MM.1S (cell line): ENCODE measurements at regions not wholly inside any gene's neighbourhood (a gene's known extent, or its start where the extent isn't known, plus 50 kb on each side); places are given as distances from the start of the nearest gene placed in this dataset.

Experiments used
- DNase-seq: peaks from one replicate; pipeline ENCODE4 v3.0.0-alpha.2; 2015
- H2AFZ ChIP-seq: fragments of 300-600 bp; sonication (generic); 2 replicates; pipeline ENCODE4 v1.6.0; 2016; ENCODE audit warnings: antibody characterized with exemption, low read length
- H3F3A ChIP-seq: fragments of 300-600 bp; sonication (generic); 2 replicates; pipeline ENCODE4 v1.6.1; 2016; ENCODE audit warnings: mild to moderate bottlenecking, antibody characterized with exemption, low read length, moderate library complexity, mixed read lengths; ENCODE audit not compliant: insufficient read depth
- H3K27ac ChIP-seq: fragments of 300-600 bp; sonication (generic); 2 replicates; pipeline ENCODE4 v1.5.1; 2016; ENCODE audit warnings: mild to moderate bottlenecking, low read length
- H3K27me3 ChIP-seq: fragments of 300-600 bp; sonication (generic); replicated peaks from 2 replicates; pipeline ENCODE4 v1.6.0; 2016; ENCODE audit warnings: low read length; ENCODE audit not compliant: insufficient read depth
- H3K36me3 ChIP-seq: fragments of 300-600 bp; sonication (generic); replicated peaks from 2 replicates; pipeline ENCODE4 v1.6.1; 2016; ENCODE audit warnings: mild to moderate bottlenecking, low read length, mixed read lengths; ENCODE audit not compliant: insufficient read depth
- H3K4me1 ChIP-seq: fragments of 300-600 bp; sonication (generic); 2 replicates; pipeline ENCODE4 v1.6.1; 2016; ENCODE audit warnings: low read length, mixed read lengths
- H3K4me2 ChIP-seq: fragments of 300-600 bp; sonication (generic); 2 replicates; pipeline ENCODE4 v1.6.0; 2016; ENCODE audit warnings: low read depth, low read length
- H3K4me3 ChIP-seq: fragments of 300-600 bp; sonication (generic); 2 replicates; pipeline ENCODE4 v1.5.1; 2016; ENCODE audit warnings: low read length, mixed read lengths
- H3K79me2 ChIP-seq: fragments of 300-600 bp; sonication (generic); 2 replicates; pipeline ENCODE4 v1.6.1; 2016; ENCODE audit warnings: mixed run types, low read length, mixed read lengths
- H3K9ac ChIP-seq: fragments of 300-600 bp; sonication (generic); 2 replicates; pipeline ENCODE4 v1.6.1; 2016; ENCODE audit warnings: low read length, mixed read lengths
- H3K9me2 ChIP-seq: fragments of 300-600 bp; sonication (generic); replicated peaks from 2 replicates; pipeline ENCODE4 v1.6.1; 2016; ENCODE audit warnings: mild to moderate bottlenecking, low read length, mixed read lengths; ENCODE audit not compliant: insufficient read depth
- H3K9me3 ChIP-seq: fragments of 300-600 bp; sonication (generic); replicated peaks from 2 replicates; pipeline ENCODE4 v1.6.1; 2016; ENCODE audit warnings: mild to moderate bottlenecking, low read length, mixed read lengths; ENCODE audit not compliant: insufficient read depth
- H4K20me1 ChIP-seq: fragments of 300-600 bp; sonication (generic); 2 replicates; pipeline ENCODE4 v1.6.1; 2016; ENCODE audit warnings: mild to moderate bottlenecking, low read length, moderate library complexity, mixed read lengths; ENCODE audit not compliant: insufficient read depth
- EZH2 ChIP-seq: fragments of 300-600 bp; sonication (generic); optimal IDR thresholded peaks from 2 replicates; pipeline ENCODE3; 2017; ENCODE audit warnings: low read depth, mild to moderate bottlenecking, antibody characterized with exemption, low read length, mixed read lengths
- EZH2phosphoT487 ChIP-seq: fragments of 300-600 bp; sonication (generic); IDR thresholded peaks from 2 replicates; pipeline ENCODE4 v1.6.1; 2018; ENCODE audit warnings: antibody characterized with exemption, low read length
- TF ChIP-seq, protein P1 (sequence below): fragments of 300-600 bp; sonication (generic); IDR thresholded peaks from 2 replicates; pipeline ENCODE4 v1.5.1; 2016; ENCODE audit warnings: antibody characterized with exemption, low read length, mixed read lengths

- Histone ChIP-seq H3K4me2 (no peak overlapping the region), H3K9me3 (no peaks in the 10 kb centered on the region), H3K4me3 (no peak overlapping the region), H2AFZ (no peak overlapping the region), H3K79me2 (no peaks in the 10 kb centered on the region), H3K9ac (no peak overlapping the region), H3K4me1 (no peaks in the 10 kb centered on the region), H3F3A (no peaks in the 10 kb centered on the region), H3K27ac (no peak overlapping the region), H3K27me3 (no peaks in the 10 kb centered on the region), H3K9me2 (no peaks in the 10 kb centered on the region), H3K36me3 (no peaks in the 10 kb centered on the region), H4K20me1 (no peaks in the 10 kb centered on the region)
- DNase-seq = no peak
- TF ChIP-seq, protein P1, sequence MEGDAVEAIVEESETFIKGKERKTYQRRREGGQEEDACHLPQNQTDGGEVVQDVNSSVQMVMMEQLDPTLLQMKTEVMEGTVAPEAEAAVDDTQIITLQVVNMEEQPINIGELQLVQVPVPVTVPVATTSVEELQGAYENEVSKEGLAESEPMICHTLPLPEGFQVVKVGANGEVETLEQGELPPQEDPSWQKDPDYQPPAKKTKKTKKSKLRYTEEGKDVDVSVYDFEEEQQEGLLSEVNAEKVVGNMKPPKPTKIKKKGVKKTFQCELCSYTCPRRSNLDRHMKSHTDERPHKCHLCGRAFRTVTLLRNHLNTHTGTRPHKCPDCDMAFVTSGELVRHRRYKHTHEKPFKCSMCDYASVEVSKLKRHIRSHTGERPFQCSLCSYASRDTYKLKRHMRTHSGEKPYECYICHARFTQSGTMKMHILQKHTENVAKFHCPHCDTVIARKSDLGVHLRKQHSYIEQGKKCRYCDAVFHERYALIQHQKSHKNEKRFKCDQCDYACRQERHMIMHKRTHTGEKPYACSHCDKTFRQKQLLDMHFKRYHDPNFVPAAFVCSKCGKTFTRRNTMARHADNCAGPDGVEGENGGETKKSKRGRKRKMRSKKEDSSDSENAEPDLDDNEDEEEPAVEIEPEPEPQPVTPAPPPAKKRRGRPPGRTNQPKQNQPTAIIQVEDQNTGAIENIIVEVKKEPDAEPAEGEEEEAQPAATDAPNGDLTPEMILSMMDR = no peak
- TF ChIP-seq EZH2 = no peak
- no peak for TF ChIP-seq EZH2phosphoT487
These were observed 564.7 kb downstream of the KCNA4 start for GRCh38 chr11:29452146-29452545.

- Histone ChIP-seq H3K4me2 (no peak overlapping the region), H3K4me1 (no peaks in the 10 kb centered on the region), H3K27me3 (no peaks in the 10 kb centered on the region), H3K27ac (no peak overlapping the region), H3K9me3 (no peaks in the 10 kb centered on the region), H3F3A (no peaks in the 10 kb centered on the region), H3K4me3 (no peak overlapping the region), H3K9ac (no peak overlapping the region), H3K36me3 (no peaks in the 10 kb centered on the region), H4K20me1 (no peaks in the 10 kb centered on the region), H3K79me2 (no peaks in the 10 kb centered on the region), H2AFZ (no peak overlapping the region), H3K9me2 (no peaks in the 10 kb centered on the region)
- no peak for DNase-seq
- TF ChIP-seq EZH2phosphoT487 = no peak
- TF ChIP-seq, protein P1 = no peak
- no peak for TF ChIP-seq EZH2
These were observed 567.4 kb downstream of the KCNA4 start for GRCh38 chr11:29449281-29450074.

- Histone ChIP-seq H4K20me1 (no peaks in the 10 kb centered on the region), H3K4me1 (no peaks in the 10 kb centered on the region), H2AFZ (no peak overlapping the region), H3K79me2 (no peaks in the 10 kb centered on the region), H3K9ac (no peak overlapping the region), H3K27me3 (no peaks in the 10 kb centered on the region), H3K4me2 (no peak overlapping the region), H3K27ac (no peak overlapping the region), H3F3A (no peaks in the 10 kb centered on the region), H3K9me2 (no peaks in the 10 kb centered on the region), H3K4me3 (no peak overlapping the region), H3K36me3 (no peaks in the 10 kb centered on the region), H3K9me3 (no peaks in the 10 kb centered on the region)
- DNase-seq = no peak
- TF ChIP-seq EZH2 (no peak), EZH2phosphoT487 (no peak)
- TF ChIP-seq, protein P1 = no peak
These were observed 568.5 kb downstream of the KCNA4 start for GRCh38 chr11:29448246-29448877.
